ENCODE measurements at regions not wholly inside any gene's neighbourhood (a gene's known extent, or its start where the extent isn't known, plus 50 kb on each side); places are given as distances from the start of the nearest gene placed in this dataset.
A peak's percentile ranks its signal among the peaks of the same experiment; 100 is the strongest.

DNA sequence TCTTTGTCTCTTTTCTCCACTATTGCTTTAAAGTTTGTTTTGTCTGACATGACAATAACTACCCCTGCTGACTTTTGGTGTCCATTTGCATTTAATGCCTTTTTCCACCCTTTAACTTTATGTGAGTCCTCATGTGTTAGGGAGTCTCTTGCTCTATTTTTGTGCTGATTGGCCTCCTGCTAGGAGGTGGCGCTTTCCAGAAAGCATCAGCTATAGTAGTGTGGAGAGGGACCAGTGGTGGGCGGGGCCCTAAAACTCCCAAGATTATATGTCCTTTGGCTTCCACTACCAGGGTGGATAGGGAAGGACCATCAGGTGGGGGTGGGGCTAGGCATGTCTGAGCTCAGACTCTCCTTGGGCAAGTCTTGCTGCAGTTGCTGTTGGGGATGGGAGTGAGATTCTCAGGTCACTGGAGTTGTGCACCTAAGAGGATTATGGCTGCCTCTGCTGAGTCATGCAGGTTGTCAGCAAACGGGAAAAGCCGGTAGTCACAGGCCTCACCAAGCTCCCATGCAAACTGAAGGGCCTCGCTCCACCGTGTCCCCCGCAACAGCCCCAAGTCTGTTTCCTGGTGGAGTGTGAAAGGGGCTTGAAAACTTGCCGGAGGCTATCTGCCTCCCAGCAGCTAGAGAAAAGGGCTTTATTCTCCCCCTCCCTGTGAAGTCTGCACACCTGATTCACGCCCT, 156.3 kb downstream of the CPEB2 start:
- H3K4me1 ChIP-seq: peaks cover 7% of the 10 kb centered on the region; the same call in 1 of the 2 replicates
- TF ChIP-seq CTCF (IDR thresholded peaks at IDR 0.05; ENCODE audit: low read depth, low read length): no peak
- H3K9me3 ChIP-seq: no peaks in the 10 kb centered on the region
- H3K27me3 ChIP-seq: no peaks in the 10 kb centered on the region
- no peak overlapping the region for H3K4me3 ChIP-seq (ENCODE audit: low read depth, low read length)
- no peak for DNase-seq
- H3K36me3 ChIP-seq: no peaks in the 10 kb centered on the region

GRCh38 chr4:15159477-15160019, 157.3 kb downstream of the CPEB2 start:
- Histone ChIP-seq H3K4me3 (ENCODE audit: low read depth, low read length) (no peak overlapping the region), H3K36me3 (no peaks in the 10 kb centered on the region), H3K9me3 (no peaks in the 10 kb centered on the region), H3K4me1 (no peaks in the 10 kb centered on the region), H3K27me3 (no peaks in the 10 kb centered on the region)
- TF ChIP-seq CTCF (IDR thresholded peaks at IDR 0.05; ENCODE audit: low read depth, low read length): 0 out of 2 replicates have a peak, but pooled peaks have one; percentile 6
- no peak for DNase-seq

DNA sequence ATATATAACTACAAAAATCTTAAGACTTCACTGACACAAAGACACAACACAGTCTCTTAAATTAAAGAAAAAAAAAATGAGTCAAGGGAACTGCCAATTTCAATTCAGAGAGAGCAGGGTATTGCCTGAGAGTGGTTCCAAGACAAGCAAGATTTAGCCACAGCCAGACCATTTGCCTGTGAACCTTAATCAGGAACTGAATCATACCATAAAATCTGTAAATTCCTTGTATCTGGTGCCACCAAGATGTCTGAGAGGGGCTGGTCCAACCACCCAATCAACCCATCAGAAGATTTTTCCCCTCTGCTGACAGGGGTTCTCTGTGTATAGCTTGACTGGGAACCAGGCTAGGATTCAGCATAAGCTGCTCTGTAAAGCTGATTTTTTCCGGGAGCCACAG, 159.2 kb downstream of the CPEB2 start:
- Histone ChIP-seq H3K36me3 (no peaks in the 10 kb centered on the region), H3K9me3 (no peaks in the 10 kb centered on the region), H3K4me3 (ENCODE audit: low read depth, low read length) (no peak overlapping the region), H3K4me1 (no peaks in the 10 kb centered on the region), H3K27me3 (no peaks in the 10 kb centered on the region)
- no peak for TF ChIP-seq CTCF (IDR thresholded peaks at IDR 0.05; ENCODE audit: low read depth, low read length)
- no peak for DNase-seq

GRCh38 chr4:15162046-15162445, 159.8 kb downstream of the CPEB2 start:
- no peak for DNase-seq
- no peak for TF ChIP-seq CTCF (IDR thresholded peaks at IDR 0.05; ENCODE audit: low read depth, low read length)
- H3K4me3 ChIP-seq (ENCODE audit: low read depth, low read length): no peak overlapping the region

DNA sequence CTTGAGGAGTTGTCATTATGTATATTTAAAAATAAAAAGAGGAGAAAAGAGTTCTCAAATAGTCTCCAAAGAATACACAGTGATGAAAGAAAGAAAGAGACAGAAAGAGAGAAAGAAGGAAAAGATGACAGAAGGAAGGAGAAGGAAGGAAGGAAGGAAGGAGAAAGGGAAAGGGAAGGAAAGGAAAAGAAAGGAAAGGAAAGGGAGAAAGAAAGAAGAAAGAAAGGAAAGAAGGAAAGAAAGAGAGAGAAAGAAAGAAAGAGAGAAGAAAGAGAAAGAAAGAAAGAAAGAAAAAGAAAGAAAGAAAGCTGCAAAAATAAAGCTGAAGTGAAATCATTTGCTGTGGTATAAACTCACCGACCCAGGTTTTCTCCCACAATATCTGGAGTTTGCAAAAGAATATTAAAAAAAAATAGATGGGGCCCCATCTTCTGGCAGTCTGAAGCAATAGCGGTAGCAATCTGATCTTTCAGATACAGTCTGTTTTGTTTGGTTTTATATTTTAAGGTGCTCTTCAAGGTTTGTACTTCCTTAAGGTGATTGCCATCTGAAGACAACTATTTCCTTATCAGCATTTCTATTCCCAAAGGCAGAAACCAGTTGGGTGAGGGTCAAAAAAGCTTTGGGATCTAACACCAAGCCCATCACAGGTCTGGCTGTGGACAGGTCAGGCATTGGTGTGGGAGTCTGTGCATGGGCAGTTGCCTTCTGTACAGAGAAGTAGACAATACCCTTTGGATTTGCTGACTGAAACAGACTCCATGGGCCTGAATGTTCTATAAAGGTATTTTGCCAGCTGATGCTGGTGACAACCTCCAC, 160.4 kb downstream of the CPEB2 start:
- no peaks in the 10 kb centered on the region for H3K27me3 ChIP-seq
- no peaks in the 10 kb centered on the region for H3K36me3 ChIP-seq
- no peak for DNase-seq
- H3K4me1 ChIP-seq: no peaks in the 10 kb centered on the region
- H3K4me3 ChIP-seq (ENCODE audit: low read depth, low read length): no peak overlapping the region
- H3K9me3 ChIP-seq: no peaks in the 10 kb centered on the region
- peak; percentile 59 for TF ChIP-seq CTCF (IDR thresholded peaks at IDR 0.05; ENCODE audit: low read depth, low read length)

More at GRCh38 chr4:15162046-15162445, 159.8 kb downstream of the CPEB2 start:
- no peaks in the 10 kb centered on the region for H3K9me3 ChIP-seq
- no peaks in the 10 kb centered on the region for H3K4me1 ChIP-seq
- no peaks in the 10 kb centered on the region for H3K36me3 ChIP-seq
- no peaks in the 10 kb centered on the region for H3K27me3 ChIP-seq

- Histone ChIP-seq H3K27me3 (no peaks in the 10 kb centered on the region), H3K9me3 (no peaks in the 10 kb centered on the region), H3K4me3 (ENCODE audit: low read depth, low read length) (no peak overlapping the region), H3K36me3 (no peaks in the 10 kb centered on the region), H3K4me1 (no peaks in the 10 kb centered on the region)
- DNase-seq: no peak
- TF ChIP-seq CTCF (IDR thresholded peaks at IDR 0.05; ENCODE audit: low read depth, low read length): no peak
Measured at GRCh38 chr4:15163284-15163645, 161.0 kb downstream of the CPEB2 start.
